ENCODE measurements at regions not wholly inside any gene's neighbourhood (a gene's known extent, or its start where the extent isn't known, plus 50 kb on each side); places are given as distances from the start of the nearest gene placed in this dataset.
"Not testable (repeated sequence)": the region's sequence is repeated elsewhere in the genome, so short reads cannot be mapped to it uniquely, and the experiment has no call there.

- DNase-seq = no peak
- ChIA-PET POLR2A (no interaction called here), CTCF (no interaction called here)
- Mint-ChIP-seq H3K4me3 (no peak overlapping the region), H3K27me3 (peaks cover 0 to 2% of the 10 kb centered on the region in 2 donors), H3K27ac (no peak overlapping the region), H3K9me3 (peaks cover 0 to 3% (median 0%) of the 10 kb centered on the region in 5 donors), H3K4me1 (no peaks in the 10 kb centered on the region), H3K36me3 (no peaks in the 10 kb centered on the region)
- no peaks in the 10 kb centered on the region for H3K27me3 ChIP-seq (ENCODE audit: insufficient read depth, low read length, poor library complexity, severe bottlenecking)
- H3K4me3 ChIP-seq (ENCODE audit: low read length) = no peak overlapping the region
- no peaks in the 10 kb centered on the region for H3K9me3 ChIP-seq (ENCODE audit: low read length)
- no peaks in the 10 kb centered on the region for H3K4me1 ChIP-seq (ENCODE audit: insufficient read depth, low read length)
- H3K36me3 ChIP-seq (ENCODE audit: insufficient read depth, low read length) = no peaks in the 10 kb centered on the region
- H3K27ac ChIP-seq (ENCODE audit: low read depth, low read length) = no peak overlapping the region
These were observed 52.1 kb downstream of the PWWP3B start for GRCh38 chrX:106220177-106220576.

GRCh38 chrX:106243376-106243775 lies 75.3 kb downstream of the PWWP3B start:
- Histone ChIP-seq H3K4me1 (ENCODE audit: insufficient read depth, low read length) (no peaks in the 10 kb centered on the region), H3K27ac (ENCODE audit: low read depth, low read length) (no peak overlapping the region), H3K4me3 (ENCODE audit: low read length) (no peak overlapping the region), H3K9me3 (ENCODE audit: low read length) (no peaks in the 10 kb centered on the region), H3K36me3 (ENCODE audit: insufficient read depth, low read length) (no peaks in the 10 kb centered on the region), H3K27me3 (ENCODE audit: insufficient read depth, low read length, poor library complexity, severe bottlenecking) (no peaks in the 10 kb centered on the region)
- ChIA-PET POLR2A (no interaction called here), CTCF (no interaction called here)
- peaks cover 0 to 2% of the 10 kb centered on the region in 2 donors for H3K27me3 Mint-ChIP-seq
- no peak for DNase-seq
- no peaks in the 10 kb centered on the region for H3K36me3 Mint-ChIP-seq
- H3K4me1 Mint-ChIP-seq = no peaks in the 10 kb centered on the region
- H3K9me3 Mint-ChIP-seq = no peaks in the 10 kb centered on the region
- no peak overlapping the region for H3K27ac Mint-ChIP-seq
- H3K4me3 Mint-ChIP-seq = no peak overlapping the region

- H3K4me3 Mint-ChIP-seq = no peak overlapping the region
- Histone ChIP-seq H3K36me3 (ENCODE audit: insufficient read depth, low read length) (no peaks in the 10 kb centered on the region), H3K4me3 (ENCODE audit: low read length) (no peak overlapping the region), H3K4me1 (ENCODE audit: insufficient read depth, low read length) (no peaks in the 10 kb centered on the region), H3K27ac (ENCODE audit: low read depth, low read length) (no peak overlapping the region), H3K27me3 (ENCODE audit: insufficient read depth, low read length, poor library complexity, severe bottlenecking) (no peaks in the 10 kb centered on the region), H3K9me3 (ENCODE audit: low read length) (no peaks in the 10 kb centered on the region)
- no peaks in the 10 kb centered on the region for H3K36me3 Mint-ChIP-seq
- no peaks in the 10 kb centered on the region for H3K4me1 Mint-ChIP-seq
- no peak overlapping the region for H3K27ac Mint-ChIP-seq
- ChIA-PET POLR2A (no interaction called here), CTCF (no interaction called here)
- H3K9me3 Mint-ChIP-seq = no peaks in the 10 kb centered on the region
- H3K27me3 Mint-ChIP-seq = no peaks in the 10 kb centered on the region
- DNase-seq = no peak
These were observed 78.4 kb downstream of the PWWP3B start for GRCh38 chrX:106246511-106246910.

GRCh38 chrX:106247162-106247561 lies 79.1 kb downstream of the PWWP3B start:
- ChIA-PET POLR2A (no interaction called here), CTCF (no interaction called here)
- no peak overlapping the region for H3K27ac ChIP-seq (ENCODE audit: low read depth, low read length)
- Mint-ChIP-seq H3K27me3 (no peaks in the 10 kb centered on the region), H3K27ac (no peak overlapping the region), H3K9me3 (no peaks in the 10 kb centered on the region), H3K36me3 (no peaks in the 10 kb centered on the region), H3K4me3 (no peak overlapping the region), H3K4me1 (no peaks in the 10 kb centered on the region)
- H3K4me3 ChIP-seq (ENCODE audit: low read length) = no peak overlapping the region
- no peaks in the 10 kb centered on the region for H3K4me1 ChIP-seq (ENCODE audit: insufficient read depth, low read length)
- no peak for DNase-seq
- no peaks in the 10 kb centered on the region for H3K27me3 ChIP-seq (ENCODE audit: insufficient read depth, low read length, poor library complexity, severe bottlenecking)
- no peaks in the 10 kb centered on the region for H3K36me3 ChIP-seq (ENCODE audit: insufficient read depth, low read length)
- no peaks in the 10 kb centered on the region for H3K9me3 ChIP-seq (ENCODE audit: low read length)

- DNase-seq = no peak
- ChIA-PET CTCF (no interaction called here), POLR2A (no interaction called here)
- Histone ChIP-seq H3K9me3 (ENCODE audit: low read length) (no peaks in the 10 kb centered on the region), H3K36me3 (ENCODE audit: insufficient read depth, low read length) (no peaks in the 10 kb centered on the region), H3K27me3 (ENCODE audit: insufficient read depth, low read length, poor library complexity, severe bottlenecking) (no peaks in the 10 kb centered on the region), H3K27ac (ENCODE audit: low read depth, low read length) (no peak overlapping the region), H3K4me3 (ENCODE audit: low read length) (no peak overlapping the region), H3K4me1 (ENCODE audit: insufficient read depth, low read length) (no peaks in the 10 kb centered on the region)
- no peaks in the 10 kb centered on the region for H3K9me3 Mint-ChIP-seq
- no peak overlapping the region for H3K4me3 Mint-ChIP-seq
- no peaks in the 10 kb centered on the region for H3K36me3 Mint-ChIP-seq
- H3K4me1 Mint-ChIP-seq = no peaks in the 10 kb centered on the region
- H3K27me3 Mint-ChIP-seq = no peaks in the 10 kb centered on the region
- no peak overlapping the region for H3K27ac Mint-ChIP-seq
These were observed 81.7 kb downstream of the PWWP3B start for GRCh38 chrX:106249706-106250379.

- no peak overlapping the region for H3K27ac Mint-ChIP-seq
- CTCF ChIA-PET = no interaction called here
- DNase-seq = no peak
- H3K9me3 Mint-ChIP-seq = peaks cover 0 to 3% (median 0%) of the 10 kb centered on the region in 5 donors
- Histone ChIP-seq H3K4me1 (ENCODE audit: insufficient read depth, low read length) (no peaks in the 10 kb centered on the region), H3K36me3 (ENCODE audit: insufficient read depth, low read length) (no peaks in the 10 kb centered on the region), H3K9me3 (ENCODE audit: low read length) (no peaks in the 10 kb centered on the region), H3K27me3 (ENCODE audit: insufficient read depth, low read length, poor library complexity, severe bottlenecking) (no peaks in the 10 kb centered on the region), H3K4me3 (ENCODE audit: low read length) (no peak overlapping the region), H3K27ac (ENCODE audit: low read depth, low read length) (no peak overlapping the region)
- H3K4me1 Mint-ChIP-seq = no peaks in the 10 kb centered on the region
- peaks cover 0 to 1% of the 10 kb centered on the region in 2 donors for H3K27me3 Mint-ChIP-seq
- no peaks in the 10 kb centered on the region for H3K36me3 Mint-ChIP-seq
- POLR2A ChIA-PET = no interaction called here
- no peak overlapping the region for H3K4me3 Mint-ChIP-seq
These were observed 95.7 kb downstream of the PWWP3B start for GRCh38 chrX:106263817-106264216.

GRCh38 chrX:106273947-106274587 lies 106.0 kb downstream of the PWWP3B start:
- H3K27ac Mint-ChIP-seq; H3K4me3 Mint-ChIP-seq; H3K9me3 ChIP-seq (ENCODE audit: low read length); H3K36me3 Mint-ChIP-seq; H3K36me3 ChIP-seq (ENCODE audit: insufficient read depth, low read length); H3K9me3 Mint-ChIP-seq; H3K27me3 Mint-ChIP-seq; POLR2A ChIA-PET; CTCF ChIA-PET; H3K27me3 ChIP-seq (ENCODE audit: insufficient read depth, low read length, poor library complexity, severe bottlenecking); H3K4me1 ChIP-seq (ENCODE audit: insufficient read depth, low read length); DNase-seq; H3K27ac ChIP-seq (ENCODE audit: low read depth, low read length); H3K4me1 Mint-ChIP-seq; H3K4me3 ChIP-seq (ENCODE audit: low read length): not testable (repeated sequence)

- POLR2A ChIA-PET = not testable (repeated sequence)
These were observed 107.1 kb downstream of the PWWP3B start for GRCh38 chrX:106275172-106275571.

More at GRCh38 chrX:106275172-106275571, 107.1 kb downstream of the PWWP3B start:
- H3K4me3 ChIP-seq (ENCODE audit: low read length); H3K27ac ChIP-seq (ENCODE audit: low read depth, low read length); CTCF ChIA-PET; H3K27ac Mint-ChIP-seq; H3K4me3 Mint-ChIP-seq; H3K36me3 Mint-ChIP-seq; H3K4me1 ChIP-seq (ENCODE audit: insufficient read depth, low read length); H3K9me3 Mint-ChIP-seq; H3K27me3 Mint-ChIP-seq; H3K27me3 ChIP-seq (ENCODE audit: insufficient read depth, low read length, poor library complexity, severe bottlenecking); H3K9me3 ChIP-seq (ENCODE audit: low read length); H3K4me1 Mint-ChIP-seq; H3K36me3 ChIP-seq (ENCODE audit: insufficient read depth, low read length); DNase-seq: not testable (repeated sequence)

Data from CD8-positive, alpha-beta memory T cell (primary cell).